GM23338 (cell line): ENCODE measurements at regions not wholly inside any gene's neighbourhood (a gene's known extent, or its start where the extent isn't known, plus 50 kb on each side); places are given as distances from the start of the nearest gene placed in this dataset.

Source experiments
- ATAC-seq: fragments of 200-7000 bp; cut with Tn5 transposase; 3 replicates; pipeline ENCODE4 v1.9.1; 2020
- DNase-seq: peaks from one replicate; pipeline ENCODE4 v3.0.0-alpha.2; 2015; ENCODE audit warnings: low spot score
- H2AFZ ChIP-seq: fragments of 200-600 bp; sonication (generic); 2 replicates; pipeline ENCODE4 v1.8.0; 2016; ENCODE audit warnings: antibody characterized with exemption, mild to moderate bottlenecking, moderate library complexity
- H3F3A ChIP-seq: fragments of 200-600 bp; sonication (generic); replicated peaks from 2 replicates; pipeline ENCODE4 v1.8.0; 2017; ENCODE audit warnings: antibody characterized with exemption, mixed run types, low read depth
- H3K27ac ChIP-seq: fragments of 200-600 bp; sonication (generic); 2 replicates; pipeline ENCODE4 v1.6.1; 2016; ENCODE audit warnings: low read depth
- H3K27me3 ChIP-seq: fragments of 200-600 bp; sonication (generic); 2 replicates; pipeline ENCODE4 v1.8.0; 2016; ENCODE audit warnings: mild to moderate bottlenecking, mixed run types, moderate library complexity; ENCODE audit not compliant: insufficient read depth
- H3K36me3 ChIP-seq: fragments of 200-600 bp; sonication (generic); 2 replicates; pipeline ENCODE4 v1.8.0; 2016; ENCODE audit warnings: mild to moderate bottlenecking; ENCODE audit not compliant: insufficient read depth
- H3K4me1 ChIP-seq: fragments of 200-600 bp; sonication (generic); 2 replicates; pipeline ENCODE4 v1.8.0; 2016; ENCODE audit warnings: mild to moderate bottlenecking, moderate library complexity; ENCODE audit not compliant: insufficient read depth
- H3K4me2 ChIP-seq: fragments of 200-600 bp; sonication (generic); 2 replicates; pipeline ENCODE4 v1.7.1; 2017; ENCODE audit warnings: mixed run types
- H3K4me3 ChIP-seq: fragments of 200-600 bp; sonication (generic); 2 replicates; pipeline ENCODE4 v1.6.1; 2016; ENCODE audit warnings: mixed run types
- H3K79me2 ChIP-seq: fragments of 200-600 bp; sonication (generic); replicated peaks from 2 replicates; pipeline ENCODE4 v1.8.0; 2017; ENCODE audit warnings: mild to moderate bottlenecking; ENCODE audit not compliant: insufficient read depth
- H3K9me2 ChIP-seq: fragments of 200-600 bp; sonication (generic); 2 replicates; pipeline ENCODE4 v1.8.0; 2017; ENCODE audit not compliant: insufficient read depth
- H4K20me1 ChIP-seq: fragments of 200-600 bp; sonication (generic); replicated peaks from 2 replicates; pipeline ENCODE4 v1.8.0; 2017; ENCODE audit warnings: mild to moderate bottlenecking; ENCODE audit not compliant: insufficient read depth
- H3K27ac Mint-ChIP-seq: 2 replicates; pipeline ENCODE4 v1.8.0; 2020; ENCODE audit warnings: inconsistent platforms, mild to moderate bottlenecking, moderate library complexity, mixed read lengths
- H3K27me3 Mint-ChIP-seq: 3 replicates; pipeline ENCODE4 v1.8.0; 2022; ENCODE audit warnings: low read depth, mild to moderate bottlenecking, moderate library complexity, mixed read lengths, inconsistent platforms; ENCODE audit not compliant: insufficient read depth, poor library complexity
- H3K36me3 Mint-ChIP-seq: 3 replicates; pipeline ENCODE4 v1.8.0; 2021; ENCODE audit warnings: low read depth, mild to moderate bottlenecking, inconsistent platforms, moderate library complexity, mixed read lengths
- H3K4me1 Mint-ChIP-seq: 3 replicates; pipeline ENCODE4 v1.8.0; 2020; ENCODE audit warnings: mild to moderate bottlenecking, inconsistent platforms, mixed read lengths
- H3K4me3 Mint-ChIP-seq: 3 replicates; pipeline ENCODE4 v1.8.0; 2021; ENCODE audit warnings: moderate library complexity, mild to moderate bottlenecking, inconsistent platforms, mixed read lengths
- H3K9me3 Mint-ChIP-seq: 3 replicates; pipeline ENCODE4 v1.8.0; 2020; ENCODE audit warnings: moderate library complexity, mild to moderate bottlenecking, inconsistent platforms, mixed read lengths
- CREB1 ChIP-seq: fragments of 250-450 bp; sonication (Bioruptor Pico); IDR thresholded peaks from 2 replicates; pipeline ENCODE4 v1.5.0; 2020; ENCODE audit warnings: low read depth, mild to moderate bottlenecking, moderate library complexity
- EZH2 ChIP-seq: fragments of 200-600 bp; sonication (generic); IDR thresholded peaks from one replicate; pipeline ENCODE4 v1.8.0; 2017; ENCODE audit warnings: antibody characterized with exemption, mild to moderate bottlenecking, low read depth; ENCODE audit not compliant: unreplicated experiment
- EZH2phosphoT487 ChIP-seq: fragments of 200-600 bp; sonication (generic); IDR thresholded peaks from one replicate; pipeline ENCODE4 v1.8.1; 2018; ENCODE audit warnings: antibody characterized with exemption; ENCODE audit not compliant: unreplicated experiment
- JUNB ChIP-seq: IDR thresholded peaks from one replicate; pipeline ENCODE4 v1.6.1; 2016; ENCODE audit warnings: antibody characterized with exemption; ENCODE audit not compliant: unreplicated experiment
- NANOG ChIP-seq: IDR thresholded peaks from 2 replicates; pipeline ENCODE4 v1.6.1; 2016; ENCODE audit warnings: antibody characterized with exemption, borderline replicate concordance
- POLR2AphosphoS5 ChIP-seq: IDR thresholded peaks from 2 replicates; pipeline ENCODE4 v1.6.1; 2016; ENCODE audit warnings: antibody characterized with exemption, low read depth
- STAT1 ChIP-seq: IDR thresholded peaks from one replicate; pipeline ENCODE4 v1.6.1; 2016; ENCODE audit warnings: antibody characterized with exemption; ENCODE audit not compliant: unreplicated experiment
- ZNF114 ChIP-seq: fragments of 250-450 bp; sonication (Bioruptor Pico); IDR thresholded peaks from 2 replicates; pipeline ENCODE4 v1.5.0; 2020; ENCODE audit warnings: mild to moderate bottlenecking, moderate library complexity
- ZNF331 ChIP-seq: fragments of 250-450 bp; sonication (Bioruptor Pico); IDR thresholded peaks from 2 replicates; pipeline ENCODE4 v1.5.0; 2020; ENCODE audit warnings: low read depth, mild to moderate bottlenecking, moderate library complexity
- TF ChIP-seq, protein P1 (sequence below): fragments of 250-450 bp; sonication (Bioruptor Pico); IDR thresholded peaks from 2 replicates; pipeline ENCODE4 v1.5.0; 2020; ENCODE audit warnings: mild to moderate bottlenecking, moderate library complexity
- TF ChIP-seq, protein P2 (sequence below): IDR thresholded peaks from one replicate; pipeline ENCODE4 v1.6.1; 2018; ENCODE audit warnings: antibody characterized with exemption; ENCODE audit not compliant: unreplicated experiment
- TF ChIP-seq, protein P3 (sequence below), 2 experiments: fragments of 200-600 bp in 1 of 2; sonication (generic) in 1 of 2; conservative IDR thresholded peaks; 2 replicates each; pipeline versions ENCODE4 v1.5.1 to v1.6.1; 2016 to 2017; ENCODE audit warnings: antibody characterized with exemption in 2 of 2, low read depth in 2 of 2, mild to moderate bottlenecking in 2 of 2, moderate library complexity in 1 of 2
- TF ChIP-seq, protein P4 (sequence below): IDR thresholded peaks from 2 replicates; pipeline ENCODE4 v1.6.1; 2016; ENCODE audit warnings: antibody characterized with exemption

DNA sequence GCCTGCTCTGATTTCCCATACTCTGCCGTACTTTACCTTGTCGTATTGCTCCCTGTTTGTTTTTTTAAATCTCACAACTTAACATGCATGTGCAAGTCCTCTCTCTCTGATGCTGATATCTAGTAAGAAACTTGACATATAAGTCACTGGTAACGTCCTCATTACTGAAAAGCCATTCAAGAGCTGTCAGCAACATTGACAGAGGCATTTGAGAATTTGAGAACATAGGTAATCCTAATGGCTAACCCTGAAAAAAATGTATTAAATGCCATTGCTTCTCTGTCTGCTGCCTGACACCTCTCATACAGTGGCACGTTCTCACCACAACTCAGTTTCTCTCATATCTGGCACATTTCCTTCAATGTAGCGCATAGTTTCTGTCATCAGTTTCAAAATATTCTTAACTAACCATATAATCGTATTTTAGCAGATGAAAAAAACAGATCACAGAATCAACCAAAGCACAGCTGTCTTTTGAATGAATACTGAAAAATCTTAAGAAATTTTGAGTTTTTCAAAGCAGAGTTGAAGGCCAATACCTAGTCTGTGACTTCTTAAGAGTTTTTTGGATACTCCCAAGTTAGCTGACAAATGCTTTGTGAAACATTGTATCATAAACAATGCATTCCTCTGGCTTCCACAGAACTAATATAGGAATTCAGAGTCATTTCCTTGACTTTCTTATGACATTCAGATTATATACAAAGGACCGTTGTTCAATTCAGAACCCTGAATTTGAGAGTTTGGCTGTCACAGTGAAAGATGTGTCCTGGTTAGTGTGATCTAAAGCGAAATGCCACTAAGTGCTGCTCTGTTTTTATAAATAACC, 996.4 kb downstream of the C4orf33 start:
- ATAC-seq (no peak), DNase-seq (no peak)
- H3F3A ChIP-seq: no peaks in the 10 kb centered on the region
- TF ChIP-seq JUNB (no peak), ZNF331 (CRISPR knock-in tag) (no peak), EZH2 (no peak), ZNF114 (CRISPR knock-in tag) (no peak), STAT1 (no peak), CREB1 (CRISPR knock-in tag) (no peak), POLR2AphosphoS5 (no peak), EZH2phosphoT487 (no peak), NANOG (no peak)
- TF ChIP-seq, protein P1, sequence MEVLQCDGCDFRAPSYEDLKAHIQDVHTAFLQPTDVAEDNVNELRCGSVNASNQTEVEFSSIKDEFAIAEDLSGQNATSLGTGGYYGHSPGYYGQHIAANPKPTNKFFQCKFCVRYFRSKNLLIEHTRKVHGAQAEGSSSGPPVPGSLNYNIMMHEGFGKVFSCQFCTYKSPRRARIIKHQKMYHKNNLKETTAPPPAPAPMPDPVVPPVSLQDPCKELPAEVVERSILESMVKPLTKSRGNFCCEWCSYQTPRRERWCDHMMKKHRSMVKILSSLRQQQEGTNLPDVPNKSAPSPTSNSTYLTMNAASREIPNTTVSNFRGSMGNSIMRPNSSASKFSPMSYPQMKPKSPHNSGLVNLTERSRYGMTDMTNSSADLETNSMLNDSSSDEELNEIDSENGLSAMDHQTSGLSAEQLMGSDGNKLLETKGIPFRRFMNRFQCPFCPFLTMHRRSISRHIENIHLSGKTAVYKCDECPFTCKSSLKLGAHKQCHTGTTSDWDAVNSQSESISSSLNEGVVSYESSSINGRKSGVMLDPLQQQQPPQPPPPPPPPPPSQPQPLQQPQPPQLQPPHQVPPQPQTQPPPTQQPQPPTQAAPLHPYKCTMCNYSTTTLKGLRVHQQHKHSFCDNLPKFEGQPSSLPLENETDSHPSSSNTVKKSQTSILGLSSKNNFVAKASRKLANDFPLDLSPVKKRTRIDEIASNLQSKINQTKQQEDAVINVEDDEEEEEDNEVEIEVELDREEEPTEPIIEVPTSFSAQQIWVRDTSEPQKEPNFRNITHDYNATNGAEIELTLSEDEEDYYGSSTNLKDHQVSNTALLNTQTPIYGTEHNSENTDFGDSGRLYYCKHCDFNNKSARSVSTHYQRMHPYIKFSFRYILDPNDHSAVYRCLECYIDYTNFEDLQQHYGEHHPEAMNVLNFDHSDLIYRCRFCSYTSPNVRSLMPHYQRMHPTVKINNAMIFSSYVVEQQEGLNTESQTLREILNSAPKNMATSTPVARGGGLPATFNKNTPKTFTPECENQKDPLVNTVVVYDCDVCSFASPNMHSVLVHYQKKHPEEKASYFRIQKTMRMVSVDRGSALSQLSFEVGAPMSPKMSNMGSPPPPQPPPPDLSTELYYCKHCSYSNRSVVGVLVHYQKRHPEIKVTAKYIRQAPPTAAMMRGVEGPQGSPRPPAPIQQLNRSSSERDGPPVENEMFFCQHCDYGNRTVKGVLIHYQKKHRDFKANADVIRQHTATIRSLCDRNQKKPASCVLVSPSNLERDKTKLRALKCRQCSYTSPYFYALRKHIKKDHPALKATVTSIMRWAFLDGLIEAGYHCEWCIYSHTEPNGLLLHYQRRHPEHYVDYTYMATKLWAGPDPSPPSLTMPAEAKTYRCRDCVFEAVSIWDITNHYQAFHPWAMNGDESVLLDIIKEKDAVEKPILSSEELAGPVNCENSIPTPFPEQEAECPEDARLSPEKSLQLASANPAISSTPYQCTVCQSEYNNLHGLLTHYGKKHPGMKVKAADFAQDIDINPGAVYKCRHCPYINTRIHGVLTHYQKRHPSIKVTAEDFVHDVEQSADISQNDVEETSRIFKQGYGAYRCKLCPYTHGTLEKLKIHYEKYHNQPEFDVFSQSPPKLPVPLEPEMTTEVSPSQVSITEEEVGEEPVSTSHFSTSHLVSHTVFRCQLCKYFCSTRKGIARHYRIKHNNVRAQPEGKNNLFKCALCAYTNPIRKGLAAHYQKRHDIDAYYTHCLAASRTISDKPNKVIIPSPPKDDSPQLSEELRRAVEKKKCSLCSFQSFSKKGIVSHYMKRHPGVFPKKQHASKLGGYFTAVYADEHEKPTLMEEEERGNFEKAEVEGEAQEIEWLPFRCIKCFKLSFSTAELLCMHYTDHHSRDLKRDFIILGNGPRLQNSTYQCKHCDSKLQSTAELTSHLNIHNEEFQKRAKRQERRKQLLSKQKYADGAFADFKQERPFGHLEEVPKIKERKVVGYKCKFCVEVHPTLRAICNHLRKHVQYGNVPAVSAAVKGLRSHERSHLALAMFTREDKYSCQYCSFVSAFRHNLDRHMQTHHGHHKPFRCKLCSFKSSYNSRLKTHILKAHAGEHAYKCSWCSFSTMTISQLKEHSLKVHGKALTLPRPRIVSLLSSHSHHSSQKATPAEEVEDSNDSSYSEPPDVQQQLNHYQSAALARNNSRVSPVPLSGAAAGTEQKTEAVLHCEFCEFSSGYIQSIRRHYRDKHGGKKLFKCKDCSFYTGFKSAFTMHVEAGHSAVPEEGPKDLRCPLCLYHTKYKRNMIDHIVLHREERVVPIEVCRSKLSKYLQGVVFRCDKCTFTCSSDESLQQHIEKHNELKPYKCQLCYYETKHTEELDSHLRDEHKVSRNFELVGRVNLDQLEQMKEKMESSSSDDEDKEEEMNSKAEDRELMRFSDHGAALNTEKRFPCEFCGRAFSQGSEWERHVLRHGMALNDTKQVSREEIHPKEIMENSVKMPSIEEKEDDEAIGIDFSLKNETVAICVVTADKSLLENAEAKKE: no peak
- TF ChIP-seq, protein P2, sequence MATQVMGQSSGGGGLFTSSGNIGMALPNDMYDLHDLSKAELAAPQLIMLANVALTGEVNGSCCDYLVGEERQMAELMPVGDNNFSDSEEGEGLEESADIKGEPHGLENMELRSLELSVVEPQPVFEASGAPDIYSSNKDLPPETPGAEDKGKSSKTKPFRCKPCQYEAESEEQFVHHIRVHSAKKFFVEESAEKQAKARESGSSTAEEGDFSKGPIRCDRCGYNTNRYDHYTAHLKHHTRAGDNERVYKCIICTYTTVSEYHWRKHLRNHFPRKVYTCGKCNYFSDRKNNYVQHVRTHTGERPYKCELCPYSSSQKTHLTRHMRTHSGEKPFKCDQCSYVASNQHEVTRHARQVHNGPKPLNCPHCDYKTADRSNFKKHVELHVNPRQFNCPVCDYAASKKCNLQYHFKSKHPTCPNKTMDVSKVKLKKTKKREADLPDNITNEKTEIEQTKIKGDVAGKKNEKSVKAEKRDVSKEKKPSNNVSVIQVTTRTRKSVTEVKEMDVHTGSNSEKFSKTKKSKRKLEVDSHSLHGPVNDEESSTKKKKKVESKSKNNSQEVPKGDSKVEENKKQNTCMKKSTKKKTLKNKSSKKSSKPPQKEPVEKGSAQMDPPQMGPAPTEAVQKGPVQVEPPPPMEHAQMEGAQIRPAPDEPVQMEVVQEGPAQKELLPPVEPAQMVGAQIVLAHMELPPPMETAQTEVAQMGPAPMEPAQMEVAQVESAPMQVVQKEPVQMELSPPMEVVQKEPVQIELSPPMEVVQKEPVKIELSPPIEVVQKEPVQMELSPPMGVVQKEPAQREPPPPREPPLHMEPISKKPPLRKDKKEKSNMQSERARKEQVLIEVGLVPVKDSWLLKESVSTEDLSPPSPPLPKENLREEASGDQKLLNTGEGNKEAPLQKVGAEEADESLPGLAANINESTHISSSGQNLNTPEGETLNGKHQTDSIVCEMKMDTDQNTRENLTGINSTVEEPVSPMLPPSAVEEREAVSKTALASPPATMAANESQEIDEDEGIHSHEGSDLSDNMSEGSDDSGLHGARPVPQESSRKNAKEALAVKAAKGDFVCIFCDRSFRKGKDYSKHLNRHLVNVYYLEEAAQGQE: no peak
- TF ChIP-seq, protein P3, sequence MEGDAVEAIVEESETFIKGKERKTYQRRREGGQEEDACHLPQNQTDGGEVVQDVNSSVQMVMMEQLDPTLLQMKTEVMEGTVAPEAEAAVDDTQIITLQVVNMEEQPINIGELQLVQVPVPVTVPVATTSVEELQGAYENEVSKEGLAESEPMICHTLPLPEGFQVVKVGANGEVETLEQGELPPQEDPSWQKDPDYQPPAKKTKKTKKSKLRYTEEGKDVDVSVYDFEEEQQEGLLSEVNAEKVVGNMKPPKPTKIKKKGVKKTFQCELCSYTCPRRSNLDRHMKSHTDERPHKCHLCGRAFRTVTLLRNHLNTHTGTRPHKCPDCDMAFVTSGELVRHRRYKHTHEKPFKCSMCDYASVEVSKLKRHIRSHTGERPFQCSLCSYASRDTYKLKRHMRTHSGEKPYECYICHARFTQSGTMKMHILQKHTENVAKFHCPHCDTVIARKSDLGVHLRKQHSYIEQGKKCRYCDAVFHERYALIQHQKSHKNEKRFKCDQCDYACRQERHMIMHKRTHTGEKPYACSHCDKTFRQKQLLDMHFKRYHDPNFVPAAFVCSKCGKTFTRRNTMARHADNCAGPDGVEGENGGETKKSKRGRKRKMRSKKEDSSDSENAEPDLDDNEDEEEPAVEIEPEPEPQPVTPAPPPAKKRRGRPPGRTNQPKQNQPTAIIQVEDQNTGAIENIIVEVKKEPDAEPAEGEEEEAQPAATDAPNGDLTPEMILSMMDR (conservative IDR thresholded peaks at IDR 0.05; ENCODE audit: low read depth in 2 of 2): no peak
- TF ChIP-seq, protein P4, sequence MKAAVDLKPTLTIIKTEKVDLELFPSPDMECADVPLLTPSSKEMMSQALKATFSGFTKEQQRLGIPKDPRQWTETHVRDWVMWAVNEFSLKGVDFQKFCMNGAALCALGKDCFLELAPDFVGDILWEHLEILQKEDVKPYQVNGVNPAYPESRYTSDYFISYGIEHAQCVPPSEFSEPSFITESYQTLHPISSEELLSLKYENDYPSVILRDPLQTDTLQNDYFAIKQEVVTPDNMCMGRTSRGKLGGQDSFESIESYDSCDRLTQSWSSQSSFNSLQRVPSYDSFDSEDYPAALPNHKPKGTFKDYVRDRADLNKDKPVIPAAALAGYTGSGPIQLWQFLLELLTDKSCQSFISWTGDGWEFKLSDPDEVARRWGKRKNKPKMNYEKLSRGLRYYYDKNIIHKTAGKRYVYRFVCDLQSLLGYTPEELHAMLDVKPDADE: no peak
- H2AFZ ChIP-seq: no peak overlapping the region
- H3K4me3 ChIP-seq: no peak overlapping the region
- peaks cover 21% of the 10 kb centered on the region; the same call in 2 of the 3 replicates for H3K36me3 Mint-ChIP-seq
- H3K9me2 ChIP-seq: 0 out of 2 replicates have a peak, but pooled peaks cover 2% of the 10 kb centered on the region
- no peaks in the 10 kb centered on the region for H4K20me1 ChIP-seq
- H3K27ac ChIP-seq: no peak overlapping the region
- no peaks in the 10 kb centered on the region for H3K36me3 ChIP-seq
- H3K4me3 Mint-ChIP-seq: no peak overlapping the region
- H3K27ac Mint-ChIP-seq: no peak overlapping the region
- H3K4me1 Mint-ChIP-seq: peaks cover 3% of the 10 kb centered on the region; the same call in 1 of the 3 replicates
- H3K4me1 ChIP-seq: no peaks in the 10 kb centered on the region; the same call in 1 of the 2 replicates
- H3K4me2 ChIP-seq: no peak overlapping the region
- no peaks in the 10 kb centered on the region for H3K79me2 ChIP-seq
- no peaks in the 10 kb centered on the region for H3K27me3 Mint-ChIP-seq
- peaks cover 6% of the 10 kb centered on the region; the same call in 2 of the 3 replicates for H3K9me3 Mint-ChIP-seq
- no peaks in the 10 kb centered on the region for H3K27me3 ChIP-seq
